Gastrocnemius medialis (tissue), 4 donors: ENCODE measurements at regions not wholly inside any gene's neighbourhood (a gene's known extent, or its start where the extent isn't known, plus 50 kb on each side); places are given as distances from the start of the nearest gene placed in this dataset.
"Not testable (repeated sequence)": the region's sequence is repeated elsewhere in the genome, so short reads cannot be mapped to it uniquely, and the experiment has no call there.

Source experiments
- ATAC-seq, 2 donors: fragments of 150-250 bp; one replicate each; pipeline ENCODE4 v1.9.1; 2016
- DNase-seq, 2 donors: peaks; one replicate each; pipeline ENCODE4 v3.0.0-alpha.2; 2019
- H3K27ac ChIP-seq, 4 donors: fragments of 200-600 bp; sonication (generic); 1 replicate in 1 of 4; 2 replicates in 3 of 4; pipeline ENCODE4 v1.5.1; 2016 to 2018; ENCODE audit warnings: mild to moderate bottlenecking in 2 of 4, moderate library complexity in 1 of 4
- H3K27me3 ChIP-seq, 3 donors: fragments of 200-600 bp; sonication (generic) in 2 of 3; 1 replicate in 1 of 3; 2 replicates in 2 of 3; pipeline versions ENCODE4 v1.5.1 to v1.6.0; 2016 to 2019; ENCODE audit warnings: mild to moderate bottlenecking in 1 of 3, moderate library complexity in 1 of 3
- H3K36me3 ChIP-seq, 2 donors: fragments of 200-600 bp; sonication (generic) in 1 of 2; one replicate each; pipeline ENCODE4 v1.5.1; 2017 to 2018
- H3K4me1 ChIP-seq, 2 donors: fragments of 200-600 bp; sonication (generic) in 1 of 2; one replicate each; pipeline ENCODE4 v1.5.1; 2016 to 2017; ENCODE audit warnings: mild to moderate bottlenecking in 2 of 2
- H3K4me3 ChIP-seq, 4 donors: fragments of 200-600 bp; sonication (generic) in 3 of 4; 1 replicate in 1 of 4; 2 replicates in 3 of 4; pipeline ENCODE4 v1.5.1; 2016 to 2019; ENCODE audit warnings: mild to moderate bottlenecking in 2 of 4
- H3K9me3 ChIP-seq, 3 donors: fragments of 200-600 bp; sonication (generic) in 2 of 3; 1 replicate in 1 of 3; 2 replicates in 2 of 3; pipeline ENCODE4 v1.5.1; 2016 to 2019
- in situ Hi-C, 4 donors: fragments of 200-750 bp; cut with MboI; loops; one replicate each; pipeline versions ENCODE4 v1.15.0 to v1.8.0; 2017; ENCODE audit warnings: low sequenced_read_pairs in 4 of 4
- intact Hi-C: fragments of 100-400 bp; cut with DNase I; formaldehyde crosslinking; loops from one replicate; pipeline ENCODE4 v1.15.1; 2023; ENCODE audit warnings: low total_unique reads

DNA sequence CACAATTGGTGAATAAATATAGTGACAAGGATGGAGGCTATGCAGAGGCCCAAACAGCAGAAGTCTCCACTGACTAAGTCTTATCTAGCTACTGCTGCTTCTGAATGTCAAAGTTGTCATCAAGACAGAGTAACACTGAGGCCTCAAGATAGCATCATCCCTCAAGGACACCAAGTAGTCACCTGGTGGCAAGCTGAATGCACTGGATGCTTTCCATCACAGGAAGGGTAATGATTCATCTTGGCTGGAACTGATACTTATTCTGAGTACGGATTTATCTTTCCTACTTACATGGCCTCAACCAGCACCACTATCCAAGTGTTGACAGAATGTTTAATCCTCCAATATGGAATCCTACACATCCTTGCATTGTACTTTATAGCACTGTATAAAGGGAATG is 2997.8 kb upstream of the TEKT4 start:
- H3K27me3 ChIP-seq, H3K27ac ChIP-seq, DNase-seq, H3K4me1 ChIP-seq, ATAC-seq, H3K36me3 ChIP-seq, H3K4me3 ChIP-seq, in situ Hi-C loops, intact Hi-C loops, H3K9me3 ChIP-seq: not testable (repeated sequence)

DNA sequence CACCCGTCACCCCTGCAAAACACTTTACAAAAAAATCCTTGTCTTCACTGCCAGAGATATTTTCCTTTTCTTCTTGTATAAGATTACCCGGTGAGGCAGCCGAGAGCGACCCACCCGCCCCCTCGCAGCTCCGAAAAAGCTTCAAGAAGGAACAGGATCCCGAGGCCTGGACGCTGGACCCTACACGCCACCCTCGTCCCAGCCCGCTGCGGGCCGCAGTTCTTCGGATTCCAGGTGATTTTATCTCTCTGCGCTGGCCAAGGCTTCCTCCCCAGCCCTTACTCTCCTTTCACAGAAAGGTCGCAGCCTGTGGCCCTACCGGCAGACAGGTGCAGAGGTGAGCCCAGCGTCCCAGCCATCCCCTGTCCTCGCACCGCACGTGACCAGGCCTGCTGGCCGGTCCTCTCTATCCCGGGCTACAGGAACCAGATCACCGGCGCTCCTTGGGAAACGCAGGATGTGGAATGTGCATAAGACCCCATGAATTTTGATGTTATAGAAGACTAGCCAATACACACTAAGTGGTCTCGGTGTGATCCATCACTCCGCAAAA is 2993.5 kb upstream of the TEKT4 start:
- H3K27ac ChIP-seq, ATAC-seq, intact Hi-C loops, H3K4me3 ChIP-seq, H3K27me3 ChIP-seq, in situ Hi-C loops, H3K36me3 ChIP-seq, H3K9me3 ChIP-seq, DNase-seq, H3K4me1 ChIP-seq: not testable (repeated sequence)

DNA sequence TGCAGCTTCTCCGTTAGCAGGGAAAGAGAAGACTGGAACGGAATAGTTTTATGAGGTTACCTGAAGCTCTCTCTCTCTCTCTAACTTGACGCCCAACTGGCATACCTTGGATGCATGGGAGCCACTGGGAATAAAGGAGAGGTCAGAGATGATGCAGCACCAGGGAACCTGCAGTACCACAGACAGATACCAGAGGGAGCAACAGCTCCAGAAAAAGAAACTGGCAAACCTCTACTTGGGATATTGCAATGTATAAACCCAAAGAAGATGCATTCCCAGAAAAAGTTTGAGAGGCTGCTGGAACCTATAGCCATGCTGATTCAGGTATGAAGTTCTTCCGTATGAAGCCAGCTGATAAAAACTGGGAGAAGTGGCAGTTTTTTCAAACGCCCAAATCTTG is 2976.1 kb upstream of the TEKT4 start:
- H3K36me3 ChIP-seq, ATAC-seq, H3K27me3 ChIP-seq, intact Hi-C loops, DNase-seq, in situ Hi-C loops, H3K4me1 ChIP-seq, H3K4me3 ChIP-seq, H3K9me3 ChIP-seq, H3K27ac ChIP-seq: not testable (repeated sequence)

DNA sequence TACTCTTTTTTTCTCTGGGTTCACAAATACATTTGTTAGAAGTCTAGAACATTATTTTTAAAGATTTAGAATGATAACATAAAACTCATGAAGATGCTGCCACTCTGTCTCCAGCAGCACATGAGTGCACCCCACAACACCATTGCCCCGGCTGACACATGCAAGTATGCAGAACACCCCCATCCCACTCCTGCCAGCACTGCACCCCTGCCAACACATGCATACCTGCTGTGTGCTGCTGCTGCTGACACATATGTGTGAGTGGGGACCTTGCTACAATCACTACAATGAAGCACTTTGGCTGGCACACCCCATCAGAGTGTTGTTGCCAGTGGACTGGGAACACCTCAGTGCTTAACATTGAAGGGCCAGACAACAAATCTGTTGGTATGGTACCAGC is 2953.6 kb upstream of the TEKT4 start:
- intact Hi-C loops, in situ Hi-C loops, H3K9me3 ChIP-seq, ATAC-seq, H3K36me3 ChIP-seq, H3K27ac ChIP-seq, DNase-seq, H3K4me3 ChIP-seq, H3K4me1 ChIP-seq, H3K27me3 ChIP-seq: not testable (repeated sequence)
